ENCODE measurements at regions not wholly inside any gene's neighbourhood (a gene's known extent, or its start where the extent isn't known, plus 50 kb on each side); places are given as distances from the start of the nearest gene placed in this dataset.

DNA sequence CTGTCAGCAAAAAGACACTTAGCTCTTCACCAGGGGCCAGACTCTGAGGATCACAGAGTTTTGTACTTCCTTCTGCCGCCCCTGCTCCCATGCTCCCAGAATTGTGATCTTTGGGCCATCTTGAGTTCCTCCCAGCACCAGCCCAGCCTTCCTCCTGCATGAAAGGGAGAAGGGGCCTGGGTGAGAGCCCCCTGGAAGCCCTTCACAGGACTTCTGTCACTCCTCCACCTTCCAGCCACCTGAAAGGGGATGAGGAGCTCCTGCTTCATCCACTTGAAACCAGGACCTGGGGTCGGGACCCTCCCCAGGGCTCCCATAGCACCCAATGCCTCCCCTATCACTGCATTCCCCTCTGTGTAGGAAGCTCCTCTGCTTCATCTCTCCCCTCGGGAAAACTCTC is 174.2 kb downstream of the BUD13 start:
- Histone ChIP-seq H3K4me2 (no peak overlapping the region), H3K4me3 (no peak overlapping the region), H3K4me1 (0 out of 3 replicates have a peak, but pooled peaks cover 3% of the 10 kb centered on the region), H3K27ac (no peak overlapping the region), H3K9me3 (no peaks in the 10 kb centered on the region)
- 6% methylated on average over 3 of the region's 3 CpGs for WGBS (ENCODE audit: missing lambda C conversion rate)
- ChIA-PET CTCF (no interaction called here), POLR2A (no interaction called here)
- TF ChIP-seq, protein P1, sequence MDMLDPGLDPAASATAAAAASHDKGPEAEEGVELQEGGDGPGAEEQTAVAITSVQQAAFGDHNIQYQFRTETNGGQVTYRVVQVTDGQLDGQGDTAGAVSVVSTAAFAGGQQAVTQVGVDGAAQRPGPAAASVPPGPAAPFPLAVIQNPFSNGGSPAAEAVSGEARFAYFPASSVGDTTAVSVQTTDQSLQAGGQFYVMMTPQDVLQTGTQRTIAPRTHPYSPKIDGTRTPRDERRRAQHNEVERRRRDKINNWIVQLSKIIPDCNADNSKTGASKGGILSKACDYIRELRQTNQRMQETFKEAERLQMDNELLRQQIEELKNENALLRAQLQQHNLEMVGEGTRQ (IDR thresholded peaks at IDR 0.05), result no peak
- TF ChIP-seq ZNF302 (CRISPR knock-in tag; IDR thresholded peaks at IDR 0.05) (no peak), CBX2 (IDR thresholded peaks at IDR 0.05; ENCODE audit: borderline replicate concordance, low read depth) (no peak), ZFP36 (IDR thresholded peaks at IDR 0.05; ENCODE audit: borderline replicate concordance, partially characterized antibody) (no peak), ZC3H11A (IDR thresholded peaks at IDR 0.05) (no peak), HEYL (CRISPR knock-in tag; IDR thresholded peaks at IDR 0.05) (no peak), RAD21 (conservative IDR thresholded peaks at IDR 0.05 in 1 of 2, IDR thresholded peaks at IDR 0.05 in 1 of 2) (no peak), ESRRA (IDR thresholded peaks at IDR 0.05; ENCODE audit: borderline replicate concordance, low read length) (no peak), HDAC2 (IDR thresholded peaks at IDR 0.05) (no peak), RCOR1 (IDR thresholded peaks at IDR 0.05; ENCODE audit: low read depth, low read length) (no peak), NPAS2 (CRISPR knock-in tag; IDR thresholded peaks at IDR 0.05; ENCODE audit: borderline replicate concordance) (no peak), TP53 (CRISPR knock-in tag; IDR thresholded peaks at IDR 0.05) (no peak)
- TF ChIP-seq, protein P2, sequence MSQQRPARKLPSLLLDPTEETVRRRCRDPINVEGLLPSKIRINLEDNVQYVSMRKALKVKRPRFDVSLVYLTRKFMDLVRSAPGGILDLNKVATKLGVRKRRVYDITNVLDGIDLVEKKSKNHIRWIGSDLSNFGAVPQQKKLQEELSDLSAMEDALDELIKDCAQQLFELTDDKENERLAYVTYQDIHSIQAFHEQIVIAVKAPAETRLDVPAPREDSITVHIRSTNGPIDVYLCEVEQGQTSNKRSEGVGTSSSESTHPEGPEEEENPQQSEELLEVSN (IDR thresholded peaks at IDR 0.05; ENCODE audit: borderline replicate concordance, low read depth), result no peak
- TF ChIP-seq, protein P3, sequence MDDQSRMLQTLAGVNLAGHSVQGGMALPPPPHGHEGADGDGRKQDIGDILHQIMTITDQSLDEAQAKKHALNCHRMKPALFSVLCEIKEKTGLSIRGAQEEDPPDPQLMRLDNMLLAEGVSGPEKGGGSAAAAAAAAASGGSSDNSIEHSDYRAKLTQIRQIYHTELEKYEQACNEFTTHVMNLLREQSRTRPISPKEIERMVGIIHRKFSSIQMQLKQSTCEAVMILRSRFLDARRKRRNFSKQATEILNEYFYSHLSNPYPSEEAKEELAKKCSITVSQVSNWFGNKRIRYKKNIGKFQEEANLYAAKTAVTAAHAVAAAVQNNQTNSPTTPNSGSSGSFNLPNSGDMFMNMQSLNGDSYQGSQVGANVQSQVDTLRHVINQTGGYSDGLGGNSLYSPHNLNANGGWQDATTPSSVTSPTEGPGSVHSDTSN (IDR thresholded peaks at IDR 0.05), result no peak
- no peak for FAIRE-seq
- no peak for DNase-seq (ENCODE audit: low read depth in 1 of 2, low spot score in 1 of 2)
- ATAC-seq, result no peak

DNA sequence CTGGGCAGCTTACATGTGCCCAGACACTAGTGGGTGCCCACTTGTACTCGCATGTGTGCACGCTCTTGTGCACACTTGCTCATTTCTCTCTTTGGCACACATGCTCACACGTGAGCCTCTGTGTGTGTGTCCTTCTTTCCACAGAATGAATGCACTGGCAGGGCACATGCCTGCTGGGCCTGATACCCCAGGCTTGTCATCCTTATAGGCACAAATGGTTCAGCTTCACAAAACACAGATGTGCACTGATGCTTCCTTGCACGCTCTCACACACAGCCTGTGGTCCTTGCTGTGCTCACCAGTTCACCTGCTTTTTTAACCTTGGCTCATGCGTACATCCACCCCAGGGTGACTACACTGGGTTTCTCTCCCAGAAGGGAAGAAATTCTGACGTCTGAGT is 174.8 kb downstream of the BUD13 start:
- no peaks in the 10 kb centered on the region for H3K9me3 ChIP-seq
- ATAC-seq (no peak), DNase-seq (ENCODE audit: low read depth in 1 of 2, low spot score in 1 of 2) (no peak), FAIRE-seq (no peak)
- 17% methylated on average over 6 of the region's 6 CpGs for WGBS (ENCODE audit: missing lambda C conversion rate)
- TF ChIP-seq POLR2A (IDR thresholded peaks at IDR 0.05; ENCODE audit: low read length) (no peak), EP300 (IDR thresholded peaks at IDR 0.05) (no peak), RAD21 (conservative IDR thresholded peaks at IDR 0.05 in 1 of 2, IDR thresholded peaks at IDR 0.05 in 1 of 2) (no peak), CEBPB (IDR thresholded peaks at IDR 0.05) (no peak), JUNB (IDR thresholded peaks at IDR 0.05) (no peak), KDM5A (IDR thresholded peaks at IDR 0.05) (no peak), RCOR1 (IDR thresholded peaks at IDR 0.05; ENCODE audit: low read depth, low read length) (no peak), GATA3 (IDR thresholded peaks at IDR 0.05; ENCODE audit: borderline replicate concordance) (no peak), CBX2 (IDR thresholded peaks at IDR 0.05; ENCODE audit: borderline replicate concordance, low read depth) (no peak), NR3C1 (IDR thresholded peaks at IDR 0.05) (no peak), PHF8 (IDR thresholded peaks at IDR 0.05; ENCODE audit: borderline replicate concordance, low read depth) (no peak)
- ChIA-PET CTCF (no interaction called here), POLR2A (no interaction called here)
- H3K27ac ChIP-seq, result no peak overlapping the region
- H3K4me2 ChIP-seq, result no peak overlapping the region
- 0 out of 3 replicates have a peak, but pooled peaks cover 3% of the 10 kb centered on the region for H3K4me1 ChIP-seq
- no peak overlapping the region for H3K4me3 ChIP-seq

DNA sequence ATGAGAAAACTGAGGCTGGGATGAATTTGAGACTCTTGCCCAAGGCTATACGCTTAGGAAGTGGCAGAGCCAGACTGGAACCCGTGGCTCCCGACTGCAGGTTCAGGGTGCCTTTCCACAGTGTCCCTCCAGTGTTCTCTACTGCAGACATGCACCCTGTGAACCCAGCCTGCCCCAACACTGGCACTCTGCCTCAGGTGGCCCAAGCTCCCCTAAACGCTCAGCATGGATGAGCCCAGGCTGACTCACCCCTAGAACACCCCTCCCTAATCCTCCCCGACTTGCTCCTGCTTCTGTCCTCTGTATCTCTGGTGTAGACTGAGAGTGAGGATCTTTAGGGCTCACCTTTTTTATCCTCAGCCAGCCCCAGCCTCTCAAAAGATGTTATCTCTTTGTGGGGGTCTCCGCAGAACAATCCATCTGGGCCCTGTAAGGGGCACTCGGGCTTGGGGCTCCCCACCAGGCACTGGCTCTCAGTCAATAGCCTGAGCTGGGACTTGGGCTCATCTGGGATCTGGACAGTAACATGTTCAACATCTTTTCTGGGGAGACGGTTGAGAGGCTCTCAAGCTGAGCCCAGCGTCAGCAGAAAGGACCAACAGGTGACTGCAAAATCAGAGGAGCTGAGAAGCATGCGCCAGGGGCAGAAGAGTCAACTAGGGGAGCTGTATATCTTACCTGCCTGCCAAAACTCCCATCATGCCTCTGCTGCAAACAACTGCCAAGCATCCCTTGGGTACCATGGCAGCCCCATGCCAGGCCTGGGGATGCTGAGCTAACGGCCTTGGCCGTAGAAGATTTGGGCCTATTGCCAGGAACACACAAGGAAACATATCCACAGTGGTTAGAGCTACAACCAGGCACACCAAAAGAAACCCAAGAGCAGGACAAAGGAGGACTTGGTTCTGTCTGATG is 176.2 kb downstream of the BUD13 start:
- WGBS (ENCODE audit: missing lambda C conversion rate), result 26% methylated on average over 10 of the region's 12 CpGs

More for the DNA sequence above, 176.2 kb downstream of the BUD13 start:
- ChIA-PET POLR2A (no interaction called here), CTCF (no interaction called here)
- Histone ChIP-seq H3K9me3 (no peaks in the 10 kb centered on the region), H3K4me1 (no peaks in the 10 kb centered on the region), H3K4me2 (no peak overlapping the region), H3K27ac (no peak overlapping the region), H3K4me3 (no peak overlapping the region)
- no peak for FAIRE-seq
- no peak for TF ChIP-seq ZC3H11A (IDR thresholded peaks at IDR 0.05)
- TF ChIP-seq RFX5 (IDR thresholded peaks at IDR 0.05), result no peak
- TF ChIP-seq NFE2L2 (conservative IDR thresholded peaks at IDR 0.05; ENCODE audit: low read length), result no peak
- TF ChIP-seq TP53 (CRISPR knock-in tag; IDR thresholded peaks at IDR 0.05), result no peak
- no peak for TF ChIP-seq HOXB13 (CRISPR knock-in tag; IDR thresholded peaks at IDR 0.05; ENCODE audit: low read depth)
- TF ChIP-seq ZSCAN20 (CRISPR knock-in tag; IDR thresholded peaks at IDR 0.05), result no peak
- TF ChIP-seq JUNB (IDR thresholded peaks at IDR 0.05), result no peak
- ATAC-seq, result no peak
- DNase-seq (ENCODE audit: low read depth in 1 of 2, low spot score in 1 of 2), result no peak
